ENCODE measurements at regions not wholly inside any gene's neighbourhood (a gene's known extent, or its start where the extent isn't known, plus 50 kb on each side); places are given as distances from the start of the nearest gene placed in this dataset.

DNA sequence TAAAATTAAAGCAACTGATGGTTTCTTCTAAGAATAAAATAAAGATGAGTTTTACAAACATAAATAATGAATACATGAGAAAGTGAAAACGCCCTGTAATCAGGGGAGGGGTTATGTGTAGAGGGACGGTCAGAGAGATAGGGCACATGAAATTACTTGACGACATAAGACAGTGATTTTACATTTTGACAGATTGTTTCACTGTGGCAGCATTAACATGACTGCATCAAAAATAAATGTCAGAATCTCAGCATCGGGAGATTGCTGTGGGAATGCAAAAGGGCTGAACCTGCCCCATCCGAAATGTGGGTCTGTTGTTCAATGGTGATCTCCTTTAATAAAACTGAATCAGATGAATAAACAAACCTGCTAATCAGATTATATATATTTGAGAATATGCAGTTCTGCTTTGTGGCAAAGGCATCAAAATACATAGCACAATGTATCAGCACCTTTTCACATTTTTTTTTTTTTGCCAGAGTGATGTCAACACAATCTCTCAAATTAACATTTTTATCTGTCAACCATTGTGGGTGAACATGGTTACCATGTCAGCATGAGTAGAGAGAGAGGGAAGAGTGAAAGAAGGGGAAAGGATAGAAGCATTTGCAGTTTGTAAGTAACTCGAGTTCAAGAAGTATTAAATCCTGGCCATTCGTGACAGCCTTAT lies 177.1 kb upstream of the MAN1A1 start:
- TF ChIP-seq, protein P1, sequence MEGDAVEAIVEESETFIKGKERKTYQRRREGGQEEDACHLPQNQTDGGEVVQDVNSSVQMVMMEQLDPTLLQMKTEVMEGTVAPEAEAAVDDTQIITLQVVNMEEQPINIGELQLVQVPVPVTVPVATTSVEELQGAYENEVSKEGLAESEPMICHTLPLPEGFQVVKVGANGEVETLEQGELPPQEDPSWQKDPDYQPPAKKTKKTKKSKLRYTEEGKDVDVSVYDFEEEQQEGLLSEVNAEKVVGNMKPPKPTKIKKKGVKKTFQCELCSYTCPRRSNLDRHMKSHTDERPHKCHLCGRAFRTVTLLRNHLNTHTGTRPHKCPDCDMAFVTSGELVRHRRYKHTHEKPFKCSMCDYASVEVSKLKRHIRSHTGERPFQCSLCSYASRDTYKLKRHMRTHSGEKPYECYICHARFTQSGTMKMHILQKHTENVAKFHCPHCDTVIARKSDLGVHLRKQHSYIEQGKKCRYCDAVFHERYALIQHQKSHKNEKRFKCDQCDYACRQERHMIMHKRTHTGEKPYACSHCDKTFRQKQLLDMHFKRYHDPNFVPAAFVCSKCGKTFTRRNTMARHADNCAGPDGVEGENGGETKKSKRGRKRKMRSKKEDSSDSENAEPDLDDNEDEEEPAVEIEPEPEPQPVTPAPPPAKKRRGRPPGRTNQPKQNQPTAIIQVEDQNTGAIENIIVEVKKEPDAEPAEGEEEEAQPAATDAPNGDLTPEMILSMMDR (IDR thresholded peaks at IDR 0.05): no peak
- H3K4me3 Mint-ChIP-seq: no peak overlapping the region
- H3K4me1 Mint-ChIP-seq: no peaks in the 10 kb centered on the region
- no peaks in the 10 kb centered on the region for H3K79me2 ChIP-seq (ENCODE audit: insufficient read depth, low read length)
- no peaks in the 10 kb centered on the region for H3K27me3 ChIP-seq (ENCODE audit: control insufficient read depth in 2 of 2, insufficient read depth in 2 of 2, low read length in 2 of 2)
- intact Hi-C loops (cut with micrococcal nuclease): no loop called here
- WGBS (ENCODE audit: insufficient coverage): 80% methylated on average over 2 of the region's 7 CpGs
- H3K36me3 ChIP-seq (replicated peaks in 1 of 2; ENCODE audit: control insufficient read depth in 1 of 2, insufficient read depth in 2 of 2, low read length in 2 of 2): no peaks in the 10 kb centered on the region
- no peaks in the 10 kb centered on the region for H4K20me1 ChIP-seq (ENCODE audit: insufficient read depth, low read length)
- H3K9me3 Mint-ChIP-seq: peaks cover 0 to 3% (median 0%) of the 10 kb centered on the region in 7 donors
- no peak for DNase-seq
- no peak overlapping the region for H3K27ac ChIP-seq (ENCODE audit: low read depth in 1 of 2, low read length in 2 of 2)
- no peak overlapping the region for H3K4me3 ChIP-seq (replicated peaks in 1 of 3; ENCODE audit: low read depth in 2 of 3, low read length in 3 of 3)
- H2AFZ ChIP-seq (ENCODE audit: insufficient read depth, low read depth, low read length, poor library complexity, severe bottlenecking): no peak overlapping the region
- no peak overlapping the region for H3K27ac Mint-ChIP-seq
- H3K36me3 Mint-ChIP-seq: no peaks in the 10 kb centered on the region
- no peaks in the 10 kb centered on the region for H3K9me3 ChIP-seq (replicated peaks in 1 of 2; ENCODE audit: control insufficient read depth in 1 of 2, insufficient read depth in 1 of 2, low read length in 2 of 2)
- no peak overlapping the region for H3K4me2 ChIP-seq (replicated peaks; ENCODE audit: extremely low read depth, low read length, poor library complexity, severe bottlenecking)
- no peak overlapping the region for H3K9ac ChIP-seq (ENCODE audit: insufficient read depth, low read length, poor library complexity, severe bottlenecking)
- no peaks in the 10 kb centered on the region for H3K27me3 Mint-ChIP-seq (ENCODE audit: low read depth in 3 of 3)
- no peaks in the 10 kb centered on the region for H3K4me1 ChIP-seq (ENCODE audit: control insufficient read depth in 1 of 2, insufficient read depth in 2 of 2, low read length in 2 of 2)

DNA sequence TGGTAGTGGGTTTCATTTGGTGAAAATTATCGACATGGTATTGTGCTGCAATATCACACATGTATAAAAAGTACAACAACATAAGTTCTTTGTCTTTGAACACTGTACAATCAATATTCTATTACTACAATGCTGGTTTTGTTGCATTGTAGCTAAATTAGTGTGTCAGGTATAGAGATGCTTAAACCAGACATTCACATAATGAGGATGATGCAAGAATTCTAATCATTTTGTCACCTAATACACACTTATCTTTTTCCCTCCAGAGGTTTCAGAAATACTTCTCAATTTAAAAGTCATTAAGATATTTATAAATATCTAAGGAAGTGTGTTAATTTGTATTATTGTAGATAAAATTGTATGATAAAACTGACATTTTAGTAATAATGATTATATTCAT lies 174.8 kb upstream of the MAN1A1 start:
- DNase-seq: no peak
- H3K9me3 ChIP-seq (replicated peaks in 1 of 2; ENCODE audit: control insufficient read depth in 1 of 2, insufficient read depth in 1 of 2, low read length in 2 of 2): no peaks in the 10 kb centered on the region
- no peaks in the 10 kb centered on the region for H3K9me3 Mint-ChIP-seq
- no peak overlapping the region for H3K9ac ChIP-seq (ENCODE audit: insufficient read depth, low read length, poor library complexity, severe bottlenecking)
- TF ChIP-seq, protein P1 (IDR thresholded peaks at IDR 0.05): no peak
- H3K27me3 Mint-ChIP-seq (ENCODE audit: low read depth in 3 of 3): no peaks in the 10 kb centered on the region
- no peaks in the 10 kb centered on the region for H3K4me1 ChIP-seq (ENCODE audit: control insufficient read depth in 1 of 2, insufficient read depth in 2 of 2, low read length in 2 of 2)
- H3K36me3 Mint-ChIP-seq: no peaks in the 10 kb centered on the region
- no peak overlapping the region for H3K27ac Mint-ChIP-seq
- intact Hi-C loops (cut with micrococcal nuclease): no loop called here
- H2AFZ ChIP-seq (ENCODE audit: insufficient read depth, low read depth, low read length, poor library complexity, severe bottlenecking): no peak overlapping the region
- no peaks in the 10 kb centered on the region for H3K79me2 ChIP-seq (ENCODE audit: insufficient read depth, low read length)
- no peaks in the 10 kb centered on the region for H3K36me3 ChIP-seq (replicated peaks in 1 of 2; ENCODE audit: control insufficient read depth in 1 of 2, insufficient read depth in 2 of 2, low read length in 2 of 2)
- no peaks in the 10 kb centered on the region for H3K27me3 ChIP-seq (ENCODE audit: control insufficient read depth in 2 of 2, insufficient read depth in 2 of 2, low read length in 2 of 2)
- H3K4me1 Mint-ChIP-seq: no peaks in the 10 kb centered on the region
- H3K4me2 ChIP-seq (replicated peaks; ENCODE audit: extremely low read depth, low read length, poor library complexity, severe bottlenecking): no peak overlapping the region
- H3K27ac ChIP-seq (ENCODE audit: low read depth in 1 of 2, low read length in 2 of 2): no peak overlapping the region
- WGBS (ENCODE audit: insufficient coverage): no CpG with 5 or more reads among the region's 1 CpG
- H3K4me3 ChIP-seq (replicated peaks in 1 of 3; ENCODE audit: low read depth in 2 of 3, low read length in 3 of 3): no peak overlapping the region
- H3K4me3 Mint-ChIP-seq: no peak overlapping the region
- H4K20me1 ChIP-seq (ENCODE audit: insufficient read depth, low read length): no peaks in the 10 kb centered on the region
